ENCODE measurements at regions not wholly inside any gene's neighbourhood (a gene's known extent, or its start where the extent isn't known, plus 50 kb on each side); places are given as distances from the start of the nearest gene placed in this dataset.
A peak's percentile ranks its signal among the peaks of the same experiment; 100 is the strongest.

DNA sequence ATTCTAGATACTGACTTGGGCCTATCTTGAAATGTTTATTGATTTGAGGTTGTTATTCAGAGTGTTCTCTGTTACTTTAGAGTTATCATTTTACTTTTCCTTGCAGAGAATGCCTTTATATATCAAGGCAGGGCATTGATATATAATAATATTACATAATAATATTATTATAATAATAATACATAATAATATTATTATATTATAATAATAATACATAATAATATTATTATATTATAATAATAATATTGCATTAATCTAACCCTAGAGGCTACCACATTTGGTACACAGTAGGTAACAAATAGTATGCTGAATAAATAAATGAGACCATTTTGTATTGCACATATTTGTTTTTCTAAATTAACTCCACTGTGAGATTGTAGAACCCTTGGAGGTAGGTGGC, 216.3 kb downstream of the EFHB start:
- DNase-seq (ENCODE audit: low spot score): no peak

DNA sequence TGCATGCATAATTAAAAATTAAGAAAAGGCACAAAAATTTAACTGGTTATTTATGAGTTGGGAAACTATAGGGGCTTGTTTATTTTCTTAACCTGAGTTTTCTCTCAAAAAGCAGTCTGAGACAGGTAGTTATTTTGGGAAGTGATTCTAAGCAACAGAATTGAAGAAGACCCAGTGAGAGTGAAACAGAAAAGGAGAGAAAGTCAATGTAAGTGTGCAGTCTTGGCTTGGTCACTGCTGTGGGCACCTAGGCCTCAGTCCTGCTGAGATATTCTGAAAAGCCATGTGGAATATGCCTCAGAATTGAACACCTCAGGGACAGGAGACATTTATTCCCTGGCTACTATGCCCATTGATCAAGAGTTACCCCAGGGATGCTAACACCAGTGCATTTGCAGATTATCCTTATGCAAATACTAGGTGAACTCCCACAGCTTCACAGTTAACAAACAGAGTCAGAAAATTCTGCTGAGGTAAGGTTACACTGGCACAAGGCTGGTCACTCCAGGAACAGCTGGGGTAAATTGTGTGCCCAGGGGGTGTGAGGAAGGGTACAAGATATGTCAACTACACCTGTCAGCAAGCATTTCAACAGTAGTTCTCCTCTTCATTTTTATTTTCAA, 222.7 kb downstream of the EFHB start:
- DNase-seq (ENCODE audit: low spot score): no peak

DNA sequence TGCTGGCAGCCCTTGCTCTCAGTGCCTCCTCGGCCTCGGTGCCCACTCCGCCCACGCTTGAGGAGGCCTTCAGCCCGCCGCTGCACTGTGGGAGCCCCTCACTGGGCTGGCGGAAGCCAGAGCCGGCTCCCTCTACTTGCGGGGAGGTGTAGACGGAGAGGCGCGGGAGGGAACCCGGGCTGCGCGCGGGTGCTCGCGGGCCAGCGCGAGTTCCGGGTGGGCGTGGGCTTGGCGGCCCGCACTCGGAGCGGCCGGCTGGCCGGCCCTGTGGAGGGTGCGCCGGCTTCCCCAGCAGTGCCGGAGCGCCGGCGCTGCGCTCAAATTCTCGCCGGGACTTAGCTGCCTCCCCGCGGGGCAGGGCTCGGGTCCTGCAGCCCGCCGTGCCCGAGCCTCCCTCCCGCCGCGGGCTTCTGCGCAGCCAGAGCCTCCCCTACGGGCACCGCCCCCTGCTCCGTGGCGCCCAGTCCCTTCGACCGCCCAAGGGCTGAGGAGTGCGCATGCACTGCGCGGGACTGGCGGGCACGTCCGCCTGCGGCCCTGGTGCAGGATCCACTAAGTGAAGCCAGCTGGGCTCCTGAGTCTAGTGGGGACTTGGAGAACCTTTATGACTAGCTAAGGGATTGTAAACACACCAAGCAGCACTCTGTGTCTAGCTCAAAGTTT, 231.5 kb downstream of the EFHB start:
- no peak for DNase-seq (ENCODE audit: low spot score)

DNA sequence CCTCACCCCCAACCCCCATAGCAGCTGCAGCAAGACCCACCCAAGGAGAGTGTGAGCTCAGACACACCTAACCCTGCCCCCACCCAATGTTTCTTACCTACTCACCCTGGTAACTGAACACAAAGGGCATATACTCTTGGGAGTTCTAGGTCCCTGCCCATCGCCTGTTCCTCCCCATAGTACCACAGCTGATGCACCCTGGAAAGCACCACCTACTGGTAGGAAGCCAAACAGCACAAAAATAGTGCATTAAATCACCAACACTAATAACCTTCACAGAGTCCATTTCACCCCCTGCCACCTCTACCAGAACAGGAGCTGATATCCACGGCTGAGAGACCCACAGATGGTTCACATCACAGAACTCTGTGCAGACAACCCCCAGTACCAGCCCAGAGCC, 245.2 kb downstream of the EFHB start:
- no peak for DNase-seq (ENCODE audit: low spot score)

DNA sequence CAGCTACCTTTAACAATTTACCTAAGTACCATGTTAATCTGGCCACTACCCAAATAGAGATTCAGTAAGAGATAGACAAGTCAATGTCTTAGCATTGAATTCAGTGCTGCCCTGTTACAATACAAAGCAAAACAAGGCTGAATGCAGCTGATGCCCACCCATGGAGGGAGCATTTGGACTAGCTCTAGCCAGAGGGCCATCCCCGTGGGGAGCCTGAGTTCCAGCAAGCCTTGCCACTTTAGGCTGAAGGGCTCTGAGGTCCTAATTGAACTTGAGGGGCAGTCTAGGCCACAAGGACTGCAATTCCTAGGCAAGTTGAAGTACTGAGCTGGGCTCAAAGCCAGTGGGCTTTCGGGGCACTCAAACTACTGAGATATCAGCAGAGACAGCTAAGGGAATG, 265.9 kb downstream of the EFHB start:
- no peak for DNase-seq (ENCODE audit: low spot score)

DNA sequence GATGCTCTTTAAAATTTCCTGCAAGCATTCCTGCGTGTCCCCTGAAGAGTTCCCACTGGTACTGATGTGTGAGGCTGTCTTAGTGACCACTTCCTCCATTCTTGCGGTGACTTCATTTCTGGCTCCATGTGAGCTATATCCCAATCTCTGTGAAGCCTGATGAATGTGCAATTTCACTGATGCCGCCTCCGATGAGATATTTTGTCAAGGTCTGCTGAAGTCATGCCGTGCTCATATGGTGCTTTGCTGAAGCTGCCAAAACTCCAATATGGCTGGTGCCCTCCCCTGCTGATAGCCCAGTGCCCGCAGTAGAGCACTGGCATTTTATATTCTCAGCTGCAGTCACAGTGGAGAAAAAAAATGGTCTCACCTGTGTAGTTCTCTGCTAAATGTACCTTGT, 271.5 kb downstream of the EFHB start:
- DNase-seq (ENCODE audit: low spot score): no peak

DNA sequence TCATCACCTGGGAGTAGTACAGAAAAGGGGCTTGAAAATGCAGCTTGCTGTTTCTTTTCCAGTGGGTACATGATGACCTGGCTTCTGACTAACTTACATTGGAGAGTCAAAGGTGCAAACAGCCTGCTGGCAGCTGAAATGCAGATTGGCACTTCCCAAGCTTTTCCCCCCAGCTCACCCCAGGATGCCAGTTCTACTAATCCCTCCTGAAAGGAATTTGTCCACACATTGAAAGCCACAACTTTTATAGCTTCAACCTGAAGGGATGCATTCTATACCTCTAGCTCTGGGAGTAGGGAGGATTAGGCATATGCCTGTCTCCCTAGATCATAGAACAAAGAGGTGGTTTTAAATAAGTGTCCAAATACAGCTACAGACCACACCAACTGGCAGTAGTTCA, 281.7 kb downstream of the EFHB start:
- no peak for DNase-seq (ENCODE audit: low spot score)

DNA sequence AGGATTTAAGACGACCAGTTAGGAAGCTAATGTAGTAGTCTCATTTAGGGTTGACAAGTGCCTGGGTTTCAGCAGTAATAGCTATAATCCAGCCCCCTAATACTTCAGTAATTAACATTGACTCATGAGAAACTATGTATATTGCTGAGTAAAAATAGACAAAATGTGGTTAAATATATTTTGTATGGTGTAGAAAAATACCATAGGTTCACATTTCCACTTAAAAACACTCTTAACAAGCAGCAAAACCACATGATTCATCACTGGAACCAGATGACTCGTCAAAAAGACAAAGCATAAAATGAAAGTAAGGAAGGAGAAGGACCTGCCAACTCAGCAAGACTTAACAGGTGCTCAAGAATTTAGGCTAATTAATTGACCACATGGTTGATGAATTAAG, 288.9 kb downstream of the EFHB start:
- DNase-seq (ENCODE audit: low spot score): peak; percentile 56

DNA sequence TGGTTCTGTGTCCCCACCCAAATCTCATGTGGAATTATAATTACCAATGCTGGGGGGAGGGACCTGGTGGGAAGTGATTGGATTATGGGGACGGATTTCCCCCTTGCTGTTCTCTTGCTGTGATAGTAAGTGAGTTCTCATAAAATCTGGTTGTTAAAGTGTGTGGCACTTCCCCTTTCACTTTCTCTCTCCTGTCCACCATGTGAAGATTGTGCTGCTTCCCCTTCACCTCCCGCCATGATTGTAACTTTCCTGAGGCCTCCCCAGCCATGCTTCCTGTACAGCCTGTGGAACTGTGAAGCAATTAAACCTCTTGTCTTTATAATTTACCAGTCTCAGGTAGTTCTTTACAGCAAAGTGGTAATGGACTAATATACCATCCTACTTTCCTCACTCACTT, 289.6 kb downstream of the EFHB start:
- no peak for DNase-seq (ENCODE audit: low spot score)

DNA sequence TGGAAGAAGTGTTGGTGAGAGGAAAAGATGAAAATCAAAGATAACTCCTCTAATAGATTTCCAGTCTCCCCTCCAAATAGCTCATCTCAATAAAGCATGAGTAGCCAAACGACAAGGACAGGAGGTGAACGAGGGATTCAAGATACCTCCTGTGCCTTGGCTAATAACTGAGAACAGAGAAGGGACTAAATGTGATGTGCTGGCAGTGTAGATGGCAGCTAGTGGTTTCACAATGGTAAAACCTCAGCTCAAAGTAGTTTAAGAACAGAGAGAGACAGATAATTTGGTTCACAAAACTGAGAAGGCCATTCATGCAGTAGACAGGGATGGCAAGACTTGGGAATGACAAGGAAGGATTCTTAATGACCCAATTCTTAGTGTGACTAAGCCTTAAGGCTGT, 292.6 kb downstream of the EFHB start:
- no peak for DNase-seq (ENCODE audit: low spot score)

DNA sequence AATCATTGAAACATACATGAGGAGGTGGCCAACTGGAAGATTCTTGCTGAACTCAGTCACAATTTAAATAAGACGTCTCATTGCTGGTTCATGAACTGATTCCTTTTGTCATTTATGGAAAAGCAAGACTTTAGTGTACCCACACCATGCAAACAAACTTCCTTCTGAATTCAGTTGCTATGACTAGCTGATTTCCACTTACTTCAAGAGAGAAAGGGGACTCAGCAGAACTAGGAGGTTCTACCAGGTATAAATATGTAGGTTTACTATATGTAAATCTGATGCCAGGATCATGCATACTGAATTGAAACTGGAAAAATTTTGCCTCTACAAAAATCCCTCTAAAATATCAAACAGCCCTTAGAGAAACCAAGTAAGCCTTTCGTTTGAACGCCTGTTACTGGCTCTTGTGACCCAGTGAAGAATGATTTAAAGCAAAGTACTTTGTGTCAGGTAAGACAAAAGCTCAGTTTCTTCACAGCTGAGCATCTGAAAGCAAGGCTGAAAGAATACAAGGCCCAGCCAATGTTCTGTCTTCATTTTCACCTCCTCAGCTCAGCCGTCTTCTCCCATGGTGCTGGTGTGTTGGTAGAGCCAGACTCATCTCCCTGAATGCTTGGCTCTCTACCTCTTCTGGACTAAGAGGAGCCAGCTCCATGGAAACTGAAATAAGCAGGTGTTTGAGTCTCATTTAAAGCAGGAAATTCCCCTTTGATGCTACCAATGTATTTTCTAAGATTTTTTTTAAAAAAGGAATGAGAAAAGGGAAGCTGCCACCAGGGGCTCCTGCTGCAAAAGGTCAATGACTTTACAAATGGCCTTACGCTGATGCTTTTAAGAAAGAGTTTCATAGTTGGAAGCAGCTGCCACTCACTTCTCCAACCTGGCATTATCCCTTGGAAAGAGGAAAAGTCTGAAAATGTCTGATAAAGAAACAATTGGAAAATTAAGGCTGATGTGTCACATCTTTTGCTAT, 301.6 kb downstream of the EFHB start:
- no peak for DNase-seq (ENCODE audit: low spot score)

DNA sequence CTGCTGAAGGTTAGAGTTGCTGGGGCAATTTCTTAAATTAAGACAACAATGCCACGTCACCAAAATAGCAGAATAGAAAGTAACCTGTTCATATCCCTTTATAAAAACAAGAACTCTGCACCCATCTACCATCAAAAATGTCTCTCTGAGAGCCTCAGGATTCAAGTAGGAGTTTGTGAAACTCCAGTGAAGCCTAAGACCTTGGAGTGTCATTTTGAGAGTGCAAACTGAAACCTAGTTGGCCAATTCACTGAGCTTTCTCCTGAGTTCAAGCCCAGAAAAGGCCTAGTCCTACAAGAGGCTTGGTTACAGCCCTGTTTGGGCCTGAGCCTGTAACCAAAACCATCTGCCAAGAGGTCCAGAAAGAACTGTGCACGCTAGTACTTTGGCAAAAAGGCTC, 335.1 kb downstream of the EFHB start:
- DNase-seq (ENCODE audit: low spot score): no peak

DNA sequence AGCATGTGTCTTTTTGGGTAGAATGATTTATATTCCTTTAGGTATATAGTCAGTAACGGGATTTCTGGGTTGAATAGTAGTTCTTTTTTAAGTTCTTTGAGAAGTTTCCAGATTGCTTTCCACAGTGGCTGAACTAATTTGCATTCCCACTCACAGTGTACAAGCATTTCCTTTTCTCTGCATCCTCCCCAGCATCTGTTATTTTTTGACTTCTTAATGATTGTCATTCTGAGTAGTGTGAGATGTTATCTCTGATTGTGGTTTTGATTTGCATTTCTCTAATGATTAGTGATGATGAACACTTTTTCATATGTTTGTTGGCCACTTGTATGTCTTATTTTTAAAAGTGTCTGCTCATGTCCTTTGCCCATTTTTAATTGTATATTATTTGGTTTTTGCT, 337.6 kb downstream of the EFHB start:
- DNase-seq (ENCODE audit: low spot score): no peak

DNA sequence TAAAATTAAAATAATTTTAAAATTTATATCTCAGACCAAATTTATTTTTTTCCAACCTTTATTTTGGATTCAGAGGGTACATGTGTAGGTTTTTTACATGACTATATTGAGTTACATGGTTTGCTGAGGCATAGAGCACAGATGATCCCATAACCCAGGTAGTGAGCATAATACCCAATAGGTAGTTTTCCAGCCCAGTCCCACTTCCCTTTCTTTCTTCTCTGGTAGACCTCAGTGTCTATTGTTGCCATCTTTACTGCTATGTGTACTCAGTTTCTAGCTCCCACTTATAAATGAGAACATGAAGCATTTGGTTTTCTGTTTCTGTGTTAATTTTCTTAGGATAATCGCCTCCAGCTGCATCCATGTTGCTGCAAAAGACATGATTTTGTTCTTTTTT, 338.1 kb downstream of the EFHB start:
- no peak for DNase-seq (ENCODE audit: low spot score)

Measured in activated CD4-positive, alpha-beta T cell treated with anti-CD3 and anti-CD28 coated beads, Interleukin-2, Interleukin-4, amounts not matched to agents 100 ng/mL and 50 ng/mL, durations not matched to agents 16 hours and 8 hours (primary cell).